ENCODE measurements at regions not wholly inside any gene's neighbourhood (a gene's known extent, or its start where the extent isn't known, plus 50 kb on each side); places are given as distances from the start of the nearest gene placed in this dataset.

DNA sequence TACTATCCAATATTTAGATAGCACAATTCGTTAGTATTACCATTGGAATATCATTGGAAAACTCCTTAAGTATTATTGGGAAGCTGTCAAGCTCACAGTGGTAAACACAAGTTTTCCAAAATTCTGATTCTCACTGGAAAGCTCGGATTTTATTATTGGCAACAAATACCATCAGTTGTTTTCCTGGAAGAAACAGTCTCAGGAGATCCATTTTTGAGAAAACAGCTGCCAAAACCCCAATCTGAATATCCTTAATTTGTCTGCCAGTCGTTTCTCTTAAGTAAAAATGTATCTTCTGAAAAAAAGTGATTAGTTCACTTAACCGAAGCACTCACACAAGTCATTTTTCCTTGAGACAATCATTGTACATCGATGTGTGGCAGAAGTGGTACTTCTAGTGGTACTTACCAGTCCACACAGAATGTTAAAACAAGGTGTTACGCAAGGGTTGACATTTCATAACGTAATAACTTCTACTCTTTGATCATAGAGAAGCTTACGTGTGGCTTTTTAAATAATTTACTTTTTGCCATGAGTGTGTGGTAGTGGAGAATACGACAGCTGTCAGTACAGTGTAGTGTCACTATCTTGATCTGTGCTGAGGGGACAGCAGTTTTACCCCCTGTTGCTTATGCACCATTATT, 74.9 kb downstream of the FAM43A start:
- H3K27ac ChIP-seq (ENCODE audit: low read length): no peak overlapping the region
- H3F3A ChIP-seq (ENCODE audit: insufficient read depth, low read length, poor library complexity, severe bottlenecking): no peaks in the 10 kb centered on the region
- no peak overlapping the region for H3K9ac ChIP-seq (ENCODE audit: low read length)
- no peaks in the 10 kb centered on the region for H3K36me3 ChIP-seq (ENCODE audit: insufficient read depth, low read length)
- H2AFZ ChIP-seq (ENCODE audit: low read depth, low read length): no peak overlapping the region
- no peaks in the 10 kb centered on the region for H3K9me3 ChIP-seq (ENCODE audit: low read length)
- H3K9me2 ChIP-seq (ENCODE audit: insufficient read depth, low read length): no peaks in the 10 kb centered on the region
- TF ChIP-seq TAF1 (IDR thresholded peaks at IDR 0.05; ENCODE audit: low read depth): no peak
- no peak for TF ChIP-seq MXI1 (conservative IDR thresholded peaks at IDR 0.05; ENCODE audit: poor library complexity, severe bottlenecking)
- TF ChIP-seq, protein P1, sequence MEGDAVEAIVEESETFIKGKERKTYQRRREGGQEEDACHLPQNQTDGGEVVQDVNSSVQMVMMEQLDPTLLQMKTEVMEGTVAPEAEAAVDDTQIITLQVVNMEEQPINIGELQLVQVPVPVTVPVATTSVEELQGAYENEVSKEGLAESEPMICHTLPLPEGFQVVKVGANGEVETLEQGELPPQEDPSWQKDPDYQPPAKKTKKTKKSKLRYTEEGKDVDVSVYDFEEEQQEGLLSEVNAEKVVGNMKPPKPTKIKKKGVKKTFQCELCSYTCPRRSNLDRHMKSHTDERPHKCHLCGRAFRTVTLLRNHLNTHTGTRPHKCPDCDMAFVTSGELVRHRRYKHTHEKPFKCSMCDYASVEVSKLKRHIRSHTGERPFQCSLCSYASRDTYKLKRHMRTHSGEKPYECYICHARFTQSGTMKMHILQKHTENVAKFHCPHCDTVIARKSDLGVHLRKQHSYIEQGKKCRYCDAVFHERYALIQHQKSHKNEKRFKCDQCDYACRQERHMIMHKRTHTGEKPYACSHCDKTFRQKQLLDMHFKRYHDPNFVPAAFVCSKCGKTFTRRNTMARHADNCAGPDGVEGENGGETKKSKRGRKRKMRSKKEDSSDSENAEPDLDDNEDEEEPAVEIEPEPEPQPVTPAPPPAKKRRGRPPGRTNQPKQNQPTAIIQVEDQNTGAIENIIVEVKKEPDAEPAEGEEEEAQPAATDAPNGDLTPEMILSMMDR (IDR thresholded peaks at IDR 0.05; ENCODE audit: poor library complexity, severe bottlenecking): no peak
- TF ChIP-seq RAD21 (conservative IDR thresholded peaks at IDR 0.05): no peak
- no peak for TF ChIP-seq SMC3 (conservative IDR thresholded peaks at IDR 0.05; ENCODE audit: poor library complexity)
- no peak for TF ChIP-seq EP300 (conservative IDR thresholded peaks at IDR 0.05; ENCODE audit: poor library complexity, severe bottlenecking)
- no peak for TF ChIP-seq POLR2AphosphoS5 (IDR thresholded peaks at IDR 0.05)
- no peak for TF ChIP-seq REST (IDR thresholded peaks at IDR 0.05; ENCODE audit: borderline replicate concordance)
- TF ChIP-seq EZH2 (IDR thresholded peaks at IDR 0.05; ENCODE audit: borderline replicate concordance, insufficient read depth, low read length, poor library complexity, severe bottlenecking): no peak
- no peak overlapping the region for H3K4me2 ChIP-seq (ENCODE audit: low read length)
- no peak overlapping the region for H3K4me3 ChIP-seq (ENCODE audit: low read length)
- H3K27me3 ChIP-seq (ENCODE audit: insufficient read depth, low read depth, low read length): no peaks in the 10 kb centered on the region
- H4K20me1 ChIP-seq (ENCODE audit: insufficient read depth): no peaks in the 10 kb centered on the region
- no peaks in the 10 kb centered on the region for H3K79me2 ChIP-seq (replicated peaks; ENCODE audit: insufficient read depth, low read length)

GRCh38 chr3:194761384-194761783, 75.7 kb downstream of the FAM43A start:
- H3K9me2 ChIP-seq (ENCODE audit: insufficient read depth, low read length): no peaks in the 10 kb centered on the region
- no peak overlapping the region for H3K27ac ChIP-seq (ENCODE audit: low read length)
- TF ChIP-seq, protein P1 (IDR thresholded peaks at IDR 0.05; ENCODE audit: poor library complexity, severe bottlenecking): no peak
- TF ChIP-seq EZH2 (IDR thresholded peaks at IDR 0.05; ENCODE audit: borderline replicate concordance, insufficient read depth, low read length, poor library complexity, severe bottlenecking): no peak
- TF ChIP-seq MXI1 (conservative IDR thresholded peaks at IDR 0.05; ENCODE audit: poor library complexity, severe bottlenecking): no peak
- TF ChIP-seq EP300 (conservative IDR thresholded peaks at IDR 0.05; ENCODE audit: poor library complexity, severe bottlenecking): no peak
- TF ChIP-seq TAF1 (IDR thresholded peaks at IDR 0.05; ENCODE audit: low read depth): no peak
- no peak for TF ChIP-seq POLR2AphosphoS5 (IDR thresholded peaks at IDR 0.05)
- no peak for TF ChIP-seq RAD21 (conservative IDR thresholded peaks at IDR 0.05)
- no peak for TF ChIP-seq REST (IDR thresholded peaks at IDR 0.05; ENCODE audit: borderline replicate concordance)
- no peak for TF ChIP-seq SMC3 (conservative IDR thresholded peaks at IDR 0.05; ENCODE audit: poor library complexity)
- H2AFZ ChIP-seq (ENCODE audit: low read depth, low read length): no peak overlapping the region
- no peaks in the 10 kb centered on the region for H4K20me1 ChIP-seq (ENCODE audit: insufficient read depth)
- no peak overlapping the region for H3K4me3 ChIP-seq (ENCODE audit: low read length)
- H3K27me3 ChIP-seq (ENCODE audit: insufficient read depth, low read depth, low read length): no peaks in the 10 kb centered on the region
- H3K4me2 ChIP-seq (ENCODE audit: low read length): no peak overlapping the region
- H3F3A ChIP-seq (ENCODE audit: insufficient read depth, low read length, poor library complexity, severe bottlenecking): no peaks in the 10 kb centered on the region
- H3K36me3 ChIP-seq (ENCODE audit: insufficient read depth, low read length): no peaks in the 10 kb centered on the region
- no peak overlapping the region for H3K9ac ChIP-seq (ENCODE audit: low read length)
- no peaks in the 10 kb centered on the region for H3K79me2 ChIP-seq (replicated peaks; ENCODE audit: insufficient read depth, low read length)
- no peaks in the 10 kb centered on the region for H3K9me3 ChIP-seq (ENCODE audit: low read length)
